GM18867 (cell line): ENCODE measurements at regions not wholly inside any gene's neighbourhood (a gene's known extent, or its start where the extent isn't known, plus 50 kb on each side); places are given as distances from the start of the nearest gene placed in this dataset.

ENCODE experiments used
- ATAC-seq: cut with Tn5 transposase; IDR thresholded peaks from one replicate; pipeline ENCODE4 v1.9.1; 2021; ENCODE audit warnings: mild to moderate bottlenecking, moderate library complexity; ENCODE audit not compliant: unreplicated experiment

DNA sequence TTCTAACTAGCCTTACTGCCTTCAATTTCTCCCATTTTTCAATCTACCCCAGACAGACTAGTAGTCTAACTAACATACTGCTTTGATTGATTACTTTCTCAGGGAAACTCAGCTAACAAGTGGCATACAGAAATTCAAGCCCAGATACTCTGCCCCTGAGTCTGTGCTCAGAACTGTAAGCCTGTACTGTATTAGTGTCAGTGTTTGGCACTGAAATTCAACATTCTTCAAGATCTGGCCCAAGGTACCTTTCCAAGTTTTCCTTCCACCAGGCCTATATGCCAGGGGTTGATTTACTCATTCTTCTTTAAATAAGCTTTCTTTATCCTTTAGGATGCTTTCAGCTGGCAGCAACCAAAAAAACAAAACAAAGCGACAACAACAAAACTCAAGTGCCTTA is 433.2 kb upstream of the MARCKS start:
- ATAC-seq = no peak

DNA sequence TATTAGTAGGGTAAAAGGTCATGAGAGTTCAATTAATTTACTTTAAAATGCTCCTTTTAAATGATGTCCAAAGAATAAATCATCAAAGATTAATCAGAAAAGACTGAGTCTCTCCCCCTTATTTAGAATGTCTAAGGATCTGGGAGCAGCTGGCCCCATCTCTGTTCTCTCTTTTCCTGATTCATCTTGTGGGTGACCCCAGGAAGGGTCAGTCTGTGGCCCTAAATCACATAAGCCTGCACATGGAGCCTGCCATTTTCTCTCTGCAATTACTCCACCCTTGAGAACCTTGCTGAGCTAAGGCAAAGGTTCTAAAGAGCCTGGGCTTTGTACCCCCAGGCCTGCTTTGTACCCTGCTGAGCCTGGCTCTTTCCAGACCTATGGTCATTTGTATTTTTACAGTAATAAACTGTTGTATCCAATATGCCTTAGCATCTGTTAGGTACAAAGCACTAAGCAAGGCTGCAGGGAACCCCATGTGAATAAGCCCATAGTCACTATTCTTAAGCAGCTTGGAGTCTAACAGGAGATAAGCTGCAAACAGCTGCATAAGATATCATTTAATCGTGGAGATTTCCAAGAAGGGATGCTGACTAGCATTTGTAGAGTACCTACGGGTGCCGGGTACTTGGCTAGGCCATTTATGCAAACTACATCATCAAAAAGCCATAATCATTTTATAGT is 431.0 kb upstream of the MARCKS start:
- ATAC-seq = no peak

DNA sequence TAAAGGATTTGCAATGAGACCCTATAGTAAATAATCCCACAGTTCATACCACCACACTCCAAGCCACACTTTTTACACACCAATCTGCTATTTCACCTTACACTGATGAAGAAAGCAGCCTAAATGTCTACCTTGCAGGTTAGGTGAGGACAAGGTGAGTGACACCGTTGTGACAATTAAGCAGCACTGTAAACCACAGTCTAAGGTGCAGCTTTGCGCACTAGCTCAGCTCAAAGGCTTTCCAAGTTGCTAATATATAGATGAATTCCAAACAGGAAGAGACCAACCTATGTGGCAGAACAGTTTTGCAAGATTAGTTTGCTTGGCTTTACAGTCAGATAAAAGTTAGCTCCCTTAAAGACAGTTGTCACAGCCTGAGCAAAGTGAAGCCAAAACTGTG is 429.5 kb upstream of the MARCKS start:
- no peak for ATAC-seq

- ATAC-seq = no peak
Measured at GRCh38 chr6:113428702-113429101, 428.4 kb upstream of the MARCKS start.

DNA sequence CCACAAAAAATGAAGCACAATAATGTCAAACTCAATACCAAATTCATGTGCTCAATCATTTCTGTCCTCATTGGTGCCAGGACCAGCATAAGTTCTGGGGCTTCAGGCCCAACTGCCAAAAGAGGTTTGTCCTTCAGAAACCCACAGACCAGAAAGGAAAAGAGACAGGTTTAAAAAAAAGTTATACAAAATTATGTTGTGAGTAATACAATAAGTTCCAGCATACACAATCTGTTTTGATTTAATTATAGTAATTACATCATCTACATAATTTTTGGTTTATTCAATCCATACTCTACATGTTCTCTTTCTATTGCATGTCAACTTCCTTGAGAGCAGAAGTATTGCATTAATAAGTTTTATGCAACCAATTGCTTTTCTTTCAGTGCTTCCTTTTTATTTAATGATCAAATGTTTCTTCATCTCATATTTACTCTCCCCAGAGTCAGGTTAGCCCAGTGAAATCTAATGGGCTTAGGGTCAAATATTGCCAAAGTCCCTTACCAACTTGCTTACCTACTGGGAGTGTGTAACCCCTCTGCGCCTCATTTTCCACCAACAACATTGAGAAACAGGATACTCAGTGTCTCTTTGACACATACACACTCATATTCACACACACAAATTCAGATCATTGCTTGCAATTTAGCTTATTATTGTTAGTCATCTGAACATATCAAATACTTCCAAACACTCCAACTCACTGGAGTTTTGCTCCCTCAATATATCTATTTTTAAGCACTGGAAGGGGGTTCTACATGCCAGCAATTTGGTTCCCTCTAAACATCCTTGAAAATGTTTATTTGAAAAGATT is 424.4 kb upstream of the MARCKS start:
- no peak for ATAC-seq

- ATAC-seq = no peak
Measured at GRCh38 chr6:113433335-113433991, 423.7 kb upstream of the MARCKS start.

- no peak for ATAC-seq
Measured at GRCh38 chr6:113434641-113435040, 422.5 kb upstream of the MARCKS start.

GRCh38 chr6:113437566-113437965 is 419.6 kb upstream of the MARCKS start:
- ATAC-seq = no peak

GRCh38 chr6:113439866-113440265 is 417.3 kb upstream of the MARCKS start:
- no peak for ATAC-seq

DNA sequence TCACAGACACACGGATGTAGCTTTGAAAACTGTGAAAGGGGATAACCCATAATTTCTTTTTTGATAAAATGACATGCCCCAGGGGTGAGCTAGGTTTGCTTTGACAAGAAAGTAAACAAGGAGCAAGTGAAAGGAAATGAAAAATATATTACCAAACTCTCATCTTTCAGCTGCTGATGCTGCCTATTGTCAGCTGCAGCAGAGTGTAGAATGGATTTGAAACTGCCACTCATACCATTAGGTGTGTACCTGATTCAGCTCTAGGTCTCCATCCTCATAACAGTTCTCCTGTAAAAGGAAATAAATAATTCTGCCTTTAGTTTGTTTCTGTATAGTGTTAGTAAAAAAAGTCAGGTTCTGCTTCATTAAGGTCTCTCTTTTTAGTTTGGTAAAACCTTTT is 415.1 kb upstream of the MARCKS start:
- no peak for ATAC-seq

- ATAC-seq = no peak
Measured at GRCh38 chr6:113445201-113445600, 411.9 kb upstream of the MARCKS start.

GRCh38 chr6:113447088-113447831 is 409.9 kb upstream of the MARCKS start:
- no peak for ATAC-seq

GRCh38 chr6:113449051-113449450 is 408.1 kb upstream of the MARCKS start:
- ATAC-seq = no peak

DNA sequence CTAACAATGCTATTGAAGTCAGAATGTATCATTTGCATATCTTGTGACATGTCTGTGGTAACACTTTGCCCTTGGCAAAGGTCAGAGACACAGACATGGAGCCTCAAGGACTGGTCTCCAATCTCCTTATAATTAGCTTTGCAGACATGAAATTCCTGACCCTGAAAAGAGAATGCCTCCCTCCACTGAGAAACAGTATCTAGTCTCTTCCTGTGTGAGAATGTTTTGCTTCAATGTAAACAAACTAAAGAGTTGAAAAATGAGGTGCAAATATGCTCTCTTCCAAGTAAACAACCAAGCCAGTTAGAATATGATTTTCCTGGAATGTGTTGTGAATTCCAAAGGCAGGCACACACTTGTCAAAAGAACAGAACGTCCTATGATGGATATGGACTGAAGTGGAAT is 407.1 kb upstream of the MARCKS start:
- ATAC-seq = no peak

GRCh38 chr6:113451049-113451448 is 406.1 kb upstream of the MARCKS start:
- ATAC-seq = no peak

DNA sequence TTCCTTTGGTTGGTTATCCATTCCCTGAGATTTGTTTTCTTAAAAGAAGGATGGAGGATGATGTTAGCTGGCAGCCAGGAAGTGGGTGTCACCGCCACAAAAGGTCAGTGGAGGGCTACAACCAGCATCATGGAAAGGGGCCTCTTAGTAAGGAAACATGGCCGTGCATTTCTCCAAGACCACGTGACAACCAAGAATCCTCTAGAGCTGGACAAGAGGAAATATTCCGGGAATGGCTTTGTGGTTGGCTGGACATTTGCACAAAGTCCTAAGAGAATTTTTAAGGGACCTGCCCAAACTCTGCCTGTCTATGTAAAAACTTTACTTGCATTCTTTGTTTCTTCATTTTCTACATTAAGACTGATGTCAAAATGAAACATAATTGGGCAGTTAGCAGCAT is 399.9 kb upstream of the MARCKS start:
- ATAC-seq = no peak

- no peak for ATAC-seq
Measured at GRCh38 chr6:113457751-113458150, 399.4 kb upstream of the MARCKS start.

DNA sequence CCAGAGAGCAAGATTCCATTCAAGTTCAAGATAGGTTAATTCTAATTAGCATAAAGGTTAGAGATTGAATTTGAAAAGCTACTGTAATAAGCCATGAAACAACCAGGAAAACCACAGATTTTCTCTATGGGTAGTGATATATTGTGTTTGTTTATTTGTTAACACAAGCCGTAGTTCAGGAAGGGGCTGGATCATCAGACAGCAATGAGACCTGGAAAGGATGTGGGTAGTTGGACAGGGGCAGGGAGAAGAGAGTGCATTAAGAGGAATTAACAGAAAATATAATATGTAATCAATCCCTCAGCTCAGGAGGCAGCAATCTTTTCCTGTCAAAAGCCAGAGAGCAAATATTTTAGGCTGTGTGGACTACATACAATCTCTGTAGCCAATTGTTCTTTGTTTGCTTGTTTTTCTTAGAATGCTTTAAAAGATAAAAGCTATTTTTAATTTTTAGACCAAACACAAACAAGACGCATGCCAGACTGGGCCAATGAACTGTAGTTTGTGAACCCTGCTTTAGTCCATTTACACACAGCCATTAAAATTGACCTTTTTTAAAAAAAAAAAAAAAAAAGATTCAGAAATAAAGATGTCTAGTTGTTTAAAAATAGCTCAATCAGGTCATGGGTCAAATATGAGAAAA is 398.7 kb upstream of the MARCKS start:
- ATAC-seq = no peak

GRCh38 chr6:113461153-113461932 is 395.8 kb upstream of the MARCKS start:
- ATAC-seq = no peak

- ATAC-seq = no peak
Measured at GRCh38 chr6:113464536-113464935, 392.6 kb upstream of the MARCKS start.
